Transverse colon (tissue), 4 donors: ENCODE measurements at regions not wholly inside any gene's neighbourhood (a gene's known extent, or its start where the extent isn't known, plus 50 kb on each side); places are given as distances from the start of the nearest gene placed in this dataset.

ENCODE experiments used
- DNase-seq: peaks from one replicate; pipeline ENCODE4 v3.0.0-alpha.2; 2019
- H3K27ac ChIP-seq, 4 donors: fragments of 200-600 bp; sonication (generic); 2 replicates each; pipeline ENCODE4 v1.5.1; 2016 to 2018; ENCODE audit warnings: inconsistent platforms in 4 of 4
- H3K27me3 ChIP-seq: fragments of 200-600 bp; sonication (generic); 2 replicates; pipeline ENCODE4 v1.5.1; 2017; ENCODE audit warnings: inconsistent platforms
- H3K36me3 ChIP-seq, 4 donors: fragments of 200-600 bp; sonication (generic); 2 replicates each; pipeline ENCODE4 v1.5.1; 2017 to 2019; ENCODE audit warnings: inconsistent platforms in 4 of 4
- H3K4me1 ChIP-seq, 4 donors: fragments of 200-600 bp; sonication (generic); 2 replicates each; pipeline ENCODE4 v1.5.1; 2017 to 2020; ENCODE audit warnings: inconsistent platforms in 4 of 4
- H3K4me3 ChIP-seq, 4 donors: fragments of 200-600 bp; sonication (generic); 1 replicate in 1 of 4; 2 replicates in 3 of 4; pipeline versions ENCODE4 v1.5.1 to v1.6.1; 2017 to 2019; ENCODE audit warnings: inconsistent platforms in 4 of 4
- H3K9me3 ChIP-seq, 2 donors: fragments of 200-600 bp; sonication (generic); 2 replicates each; pipeline ENCODE4 v1.5.1; 2017 to 2019; ENCODE audit warnings: inconsistent platforms in 2 of 2
- EP300 ChIP-seq: sonication (generic); formaldehyde crosslinking; IDR thresholded peaks from one replicate; pipeline ENCODE4 v1.6.1; 2017; ENCODE audit warnings: antibody characterized with exemption, low read depth
- POLR2A ChIP-seq: fragments of 450-650 bp; IDR thresholded peaks from one replicate; pipeline ENCODE4 v1.6.1; 2016; ENCODE audit warnings: antibody characterized with exemption, mild to moderate bottlenecking, moderate library complexity
- POLR2AphosphoS5 ChIP-seq, 3 donors: sonication (generic); formaldehyde crosslinking; IDR thresholded peaks; one replicate each; pipeline ENCODE4 v1.6.1; 2016; ENCODE audit warnings: antibody characterized with exemption in 3 of 3
- WGBS, 2 donors: methylation state at CpG; one replicate each; pipeline ENCODE4 v1.1.5; 2018; ENCODE audit warnings: low coverage in 1 of 2; 5-methylcytosine and 5-hydroxymethylcytosine counted together
- in situ Hi-C, 4 donors: fragments of 200-750 bp; cut with MboI; loops; one replicate each; pipeline versions ENCODE4 v1.15.0 to v1.15.1; 2017; ENCODE audit warnings: low sequenced_read_pairs in 3 of 4, low pct_ligation_motif_present in 1 of 4, low pct_unique_long_range_greater_than_20kb in 1 of 4
- intact Hi-C: fragments of 100-400 bp; cut with DNase I; formaldehyde crosslinking; loops from one replicate; pipeline ENCODE4 v1.15.1; 2023; ENCODE audit warnings: low total_unique reads
- TF ChIP-seq, protein P1 (sequence below), 5 experiments: fragments of 200-600 bp in 3 of 5; fragments of 450-650 bp in 2 of 5; sonication (generic) in 3 of 5; IDR thresholded peaks; 1 replicate in 2 of 5; 2 replicates in 3 of 5; pipeline ENCODE4 v1.5.1; 2016 to 2017; ENCODE audit warnings: antibody characterized with exemption in 5 of 5, inconsistent platforms in 3 of 5, mild to moderate bottlenecking in 2 of 5, moderate library complexity in 1 of 5

DNA sequence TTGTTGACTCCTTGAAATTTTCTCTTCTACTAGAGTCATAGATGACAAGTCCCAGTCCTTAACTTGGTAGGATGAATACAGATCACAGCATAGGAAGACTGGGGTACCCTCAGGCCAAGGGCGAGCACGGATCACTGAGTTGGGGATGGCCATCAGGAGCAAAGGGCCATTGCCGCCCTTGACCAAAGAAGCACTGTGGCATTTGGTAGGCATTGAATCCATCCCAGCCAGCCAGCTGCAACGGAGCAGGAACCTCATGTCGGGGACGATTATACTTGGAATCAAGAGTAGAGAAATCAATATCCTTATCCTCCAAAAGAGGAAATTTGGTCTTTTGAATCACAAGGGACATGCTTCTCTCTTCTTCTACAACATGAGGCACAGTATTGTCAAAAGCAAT, 50.1 kb upstream of the ZNF573 start:
- H3K4me1 ChIP-seq = no peaks in the 10 kb centered on the region
- peaks cover 0 to 6% (median 1%) of the 10 kb centered on the region in 4 donors for H3K36me3 ChIP-seq
- H3K27ac ChIP-seq = no peak overlapping the region
- intact Hi-C loops (no loop called here), in situ Hi-C loops (no loop called here)
- no peak for DNase-seq
- H3K9me3 ChIP-seq = peaks cover 35 to 64% of the 10 kb centered on the region in 2 donors
- TF ChIP-seq, protein P1, sequence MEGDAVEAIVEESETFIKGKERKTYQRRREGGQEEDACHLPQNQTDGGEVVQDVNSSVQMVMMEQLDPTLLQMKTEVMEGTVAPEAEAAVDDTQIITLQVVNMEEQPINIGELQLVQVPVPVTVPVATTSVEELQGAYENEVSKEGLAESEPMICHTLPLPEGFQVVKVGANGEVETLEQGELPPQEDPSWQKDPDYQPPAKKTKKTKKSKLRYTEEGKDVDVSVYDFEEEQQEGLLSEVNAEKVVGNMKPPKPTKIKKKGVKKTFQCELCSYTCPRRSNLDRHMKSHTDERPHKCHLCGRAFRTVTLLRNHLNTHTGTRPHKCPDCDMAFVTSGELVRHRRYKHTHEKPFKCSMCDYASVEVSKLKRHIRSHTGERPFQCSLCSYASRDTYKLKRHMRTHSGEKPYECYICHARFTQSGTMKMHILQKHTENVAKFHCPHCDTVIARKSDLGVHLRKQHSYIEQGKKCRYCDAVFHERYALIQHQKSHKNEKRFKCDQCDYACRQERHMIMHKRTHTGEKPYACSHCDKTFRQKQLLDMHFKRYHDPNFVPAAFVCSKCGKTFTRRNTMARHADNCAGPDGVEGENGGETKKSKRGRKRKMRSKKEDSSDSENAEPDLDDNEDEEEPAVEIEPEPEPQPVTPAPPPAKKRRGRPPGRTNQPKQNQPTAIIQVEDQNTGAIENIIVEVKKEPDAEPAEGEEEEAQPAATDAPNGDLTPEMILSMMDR (IDR thresholded peaks at IDR 0.05) = no peak
- TF ChIP-seq POLR2A = no peak
- no peak for TF ChIP-seq EP300
- TF ChIP-seq POLR2AphosphoS5 (IDR thresholded peaks at IDR 0.05) = no peak
- WGBS, 2 donors = 93 to 96% methylated on average over 4 to 6 of the region's 6 CpGs
- no peaks in the 10 kb centered on the region for H3K27me3 ChIP-seq
- no peak overlapping the region for H3K4me3 ChIP-seq
